B cell (primary cell): ENCODE measurements at regions not wholly inside any gene's neighbourhood (a gene's known extent, or its start where the extent isn't known, plus 50 kb on each side); places are given as distances from the start of the nearest gene placed in this dataset.

Experiments
- ATAC-seq: fragments of 200-7000 bp; cut with Tn5 transposase; one replicate; pipeline ENCODE4 v1.10.0; 2021; ENCODE audit warnings: low read depth, mild to moderate bottlenecking, moderate number of reproducible peaks, moderate library complexity
- CTCF ChIA-PET: fragments of 350-600 bp; sonication (Branson Sonifier 250); formaldehyde crosslinking; loops from one replicate; lab custom pipeline; 2021; ENCODE audit warnings: antibody characterized with exemption, inconsistent platforms; lab: Charles Lee
- POLR2A ChIA-PET: fragments of 350-600 bp; sonication (Branson Sonifier 250); formaldehyde crosslinking; loops from one replicate; lab custom pipeline; 2021; ENCODE audit warnings: antibody characterized with exemption; lab: Charles Lee
- DNase-seq: peaks from one replicate; pipeline ENCODE4 v3.0.0; 2013
- H2AFZ ChIP-seq: 2 replicates; pipeline ENCODE4 v1.6.1; 2012; ENCODE audit warnings: mild to moderate bottlenecking, low read depth, low read length; ENCODE audit not compliant: insufficient read depth, poor library complexity, severe bottlenecking
- H3K27ac ChIP-seq, 2 donors: 1 replicate in 1 of 2; 2 replicates in 1 of 2; pipeline ENCODE4 v1.5.1; 2012 to 2013; ENCODE audit warnings: low read length in 2 of 2, mild to moderate bottlenecking in 2 of 2, moderate library complexity in 1 of 2
- H3K27me3 ChIP-seq, 4 experiments: fragments of 200-600 bp in 1 of 4; sonication (generic) in 1 of 4; replicated peaks in 1 of 4; 1 replicate in 2 of 4; 2 replicates in 2 of 4; pipeline versions ENCODE4 v1.6.1 to v1.7.0; 2013 to 2016; ENCODE audit warnings: low read length in 3 of 4, mild to moderate bottlenecking in 2 of 4, mixed read lengths in 1 of 4, moderate library complexity in 1 of 4; ENCODE audit not compliant: insufficient read depth in 4 of 4, control insufficient read depth in 3 of 4; ENCODE audit errors: control extremely low read depth in 1 of 4
- H3K36me3 ChIP-seq, 2 experiments: replicated peaks in 1 of 2; 1 replicate in 1 of 2; 2 replicates in 1 of 2; pipeline versions ENCODE4 v1.6.1 to v1.7.1; 2013; ENCODE audit warnings: low read length in 1 of 2; ENCODE audit not compliant: insufficient read depth in 2 of 2, control insufficient read depth in 1 of 2; ENCODE audit errors: control extremely low read depth in 1 of 2, extremely low read depth in 1 of 2
- H3K4me1 ChIP-seq, 2 donors: fragments of 200-600 bp in 1 of 2; sonication (generic) in 1 of 2; 1 replicate in 1 of 2; 2 replicates in 1 of 2; pipeline versions ENCODE4 v1.5.1 to v1.6.1; 2013 to 2017; ENCODE audit warnings: low read length in 2 of 2; ENCODE audit not compliant: control insufficient read depth in 2 of 2, insufficient read depth in 2 of 2
- H3K4me2 ChIP-seq: replicated peaks from 2 replicates; pipeline ENCODE3; 2012; ENCODE audit warnings: mild to moderate bottlenecking, low read depth, low read length; ENCODE audit not compliant: poor library complexity, severe bottlenecking
- H3K4me3 ChIP-seq, 5 experiments: fragments of 200-600 bp in 1 of 5; sonication (generic) in 1 of 5; 1 replicate in 3 of 5; 2 replicates in 2 of 5; pipeline versions ENCODE4 v1.5.1 to v1.7.0; 2011 to 2016; ENCODE audit warnings: low read length in 4 of 5, mild to moderate bottlenecking in 4 of 5, low read depth in 2 of 5, control low read depth in 1 of 5, moderate library complexity in 1 of 5; ENCODE audit not compliant: insufficient read depth in 1 of 5; ENCODE audit errors: control extremely low read depth in 1 of 5, extremely low read depth in 1 of 5
- H3K79me2 ChIP-seq: fragments of 200-600 bp; sonication (generic); one replicate; pipeline ENCODE4 v1.6.0; 2016; ENCODE audit warnings: low read length; ENCODE audit not compliant: control insufficient read depth, insufficient read depth
- H3K9ac ChIP-seq: fragments of 200-600 bp; sonication (generic); 2 replicates; pipeline ENCODE4 v1.6.1; 2017; ENCODE audit warnings: mild to moderate bottlenecking, low read length, moderate library complexity
- H3K9me3 ChIP-seq, 3 donors: one replicate each; pipeline versions ENCODE4 v1.6.1 to v1.7.1; 2013; ENCODE audit warnings: low read length in 2 of 3; ENCODE audit not compliant: control insufficient read depth in 2 of 3, insufficient read depth in 1 of 3; ENCODE audit errors: control extremely low read depth in 1 of 3
- H4K20me1 ChIP-seq: 2 replicates; pipeline ENCODE4 v1.6.0; 2012; ENCODE audit warnings: mild to moderate bottlenecking, low read length; ENCODE audit not compliant: insufficient read depth, control insufficient read depth, poor library complexity, severe bottlenecking
- H3K27ac Mint-ChIP-seq: one replicate; pipeline ENCODE4 v1.8.0; 2021; ENCODE audit warnings: mixed read lengths
- H3K27me3 Mint-ChIP-seq: one replicate; pipeline ENCODE4 v1.8.0; 2021; ENCODE audit warnings: mixed read lengths
- H3K4me1 Mint-ChIP-seq: one replicate; pipeline ENCODE4 v1.8.0; 2021; ENCODE audit warnings: mixed read lengths
- H3K4me3 Mint-ChIP-seq: one replicate; pipeline ENCODE4 v1.8.0; 2021; ENCODE audit warnings: mixed read lengths
- H3K9me3 Mint-ChIP-seq: one replicate; pipeline ENCODE4 v1.8.0; 2022; ENCODE audit warnings: mixed read lengths; ENCODE audit not compliant: insufficient read depth
- EZH2 ChIP-seq: IDR thresholded peaks from 2 replicates; pipeline ENCODE4 v1.6.1; 2012; ENCODE audit warnings: borderline replicate concordance, low read depth, mild to moderate bottlenecking, moderate library complexity, low read length; ENCODE audit not compliant: insufficient read depth, poor library complexity, severe bottlenecking
- WGBS: methylation state at CpG from one replicate; pipeline ENCODE4 v1.1.5; 2013; ENCODE audit warnings: missing lambda C conversion rate; ENCODE audit not compliant: insufficient coverage; 5-methylcytosine and 5-hydroxymethylcytosine counted together
- intact Hi-C: fragments of 100-400 bp; cut with micrococcal nuclease; formaldehyde crosslinking; loops from one replicate; pipeline ENCODE4 v1.10.0; 2022
- TF ChIP-seq, protein P1 (sequence below): fragments of 200-600 bp; IDR thresholded peaks from one replicate; pipeline ENCODE4 v1.8.0; 2022; ENCODE audit warnings: antibody characterized with exemption, mild to moderate bottlenecking

DNA sequence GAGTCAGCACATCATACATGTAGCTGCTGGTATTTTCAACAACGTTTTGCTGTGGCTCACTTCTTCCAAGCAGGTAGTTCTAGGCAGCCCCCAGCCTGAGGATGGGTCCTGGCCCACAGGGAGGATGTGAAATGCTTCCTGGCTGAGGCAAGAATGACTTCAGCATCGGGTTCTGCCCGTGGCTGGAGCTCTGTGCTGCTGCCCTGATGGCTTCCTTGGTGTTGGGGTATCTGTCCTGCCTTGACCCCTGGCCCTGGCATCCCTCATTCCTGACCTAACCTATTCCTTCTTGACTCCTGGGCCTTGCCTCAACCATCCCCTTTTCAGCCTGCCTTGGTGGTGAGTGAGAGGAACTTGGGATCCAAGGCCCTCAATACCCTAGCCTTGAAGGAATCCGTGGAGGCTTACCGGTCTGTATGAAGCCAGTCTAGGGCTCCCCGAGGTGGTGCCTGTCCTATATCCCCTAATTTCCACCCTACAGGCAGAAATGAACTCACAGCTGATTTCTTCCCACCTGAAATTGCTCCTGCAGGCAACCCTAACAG lies 300.6 kb downstream of the TLE3 start:
- Mint-ChIP-seq H3K9me3 (no peaks in the 10 kb centered on the region), H3K27ac (no peak overlapping the region)

DNA sequence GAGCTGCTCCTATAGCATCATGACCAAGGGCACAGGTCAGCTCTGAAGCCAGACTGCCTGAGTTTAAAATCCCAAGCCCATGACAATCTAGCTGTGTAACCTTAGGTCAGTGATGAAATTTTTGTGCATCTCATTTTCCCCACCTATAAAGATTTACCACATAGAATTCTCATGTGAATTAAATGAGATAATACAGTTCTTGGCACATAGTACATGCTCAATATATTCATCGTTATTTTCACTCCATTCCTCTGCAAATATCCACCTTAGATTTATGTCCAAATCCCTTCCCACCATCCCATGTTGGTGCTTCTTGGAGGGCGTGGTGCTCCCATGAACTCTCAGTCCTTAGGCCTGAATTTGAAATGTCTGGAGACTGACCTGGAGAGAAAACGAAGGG lies 300.1 kb downstream of the TLE3 start:
- DNase-seq = no peak
- Histone ChIP-seq H3K36me3 (no peaks in the 10 kb centered on the region), H4K20me1 (no peaks in the 10 kb centered on the region), H3K27ac (no peak overlapping the region), H3K79me2 (no peaks in the 10 kb centered on the region), H3K4me2 (no peak overlapping the region), H3K9ac (no peak overlapping the region), H3K4me3 (no peak overlapping the region), H3K4me1 (no peaks in the 10 kb centered on the region), H2AFZ (no peak overlapping the region), H3K27me3 (no peaks in the 10 kb centered on the region), H3K9me3 (no peaks in the 10 kb centered on the region)
- ChIA-PET POLR2A (no interaction called here), CTCF (no interaction called here)
- Mint-ChIP-seq H3K4me3 (no peak overlapping the region), H3K27me3 (peaks cover 5% of the 10 kb centered on the region), H3K4me1 (no peaks in the 10 kb centered on the region), H3K27ac (no peak overlapping the region), H3K9me3 (no peaks in the 10 kb centered on the region)
- TF ChIP-seq EZH2 = no peak
- TF ChIP-seq, protein P1, sequence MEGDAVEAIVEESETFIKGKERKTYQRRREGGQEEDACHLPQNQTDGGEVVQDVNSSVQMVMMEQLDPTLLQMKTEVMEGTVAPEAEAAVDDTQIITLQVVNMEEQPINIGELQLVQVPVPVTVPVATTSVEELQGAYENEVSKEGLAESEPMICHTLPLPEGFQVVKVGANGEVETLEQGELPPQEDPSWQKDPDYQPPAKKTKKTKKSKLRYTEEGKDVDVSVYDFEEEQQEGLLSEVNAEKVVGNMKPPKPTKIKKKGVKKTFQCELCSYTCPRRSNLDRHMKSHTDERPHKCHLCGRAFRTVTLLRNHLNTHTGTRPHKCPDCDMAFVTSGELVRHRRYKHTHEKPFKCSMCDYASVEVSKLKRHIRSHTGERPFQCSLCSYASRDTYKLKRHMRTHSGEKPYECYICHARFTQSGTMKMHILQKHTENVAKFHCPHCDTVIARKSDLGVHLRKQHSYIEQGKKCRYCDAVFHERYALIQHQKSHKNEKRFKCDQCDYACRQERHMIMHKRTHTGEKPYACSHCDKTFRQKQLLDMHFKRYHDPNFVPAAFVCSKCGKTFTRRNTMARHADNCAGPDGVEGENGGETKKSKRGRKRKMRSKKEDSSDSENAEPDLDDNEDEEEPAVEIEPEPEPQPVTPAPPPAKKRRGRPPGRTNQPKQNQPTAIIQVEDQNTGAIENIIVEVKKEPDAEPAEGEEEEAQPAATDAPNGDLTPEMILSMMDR = no peak
- 80% methylated on average over 1 of the region's 3 CpGs for WGBS
- no peak for ATAC-seq
- intact Hi-C loops = no loop called here

More for the DNA sequence above, 300.6 kb downstream of the TLE3 start:
- no peak overlapping the region for H3K4me3 ChIP-seq
- no peak overlapping the region for H3K27ac ChIP-seq
- no peak overlapping the region for H2AFZ ChIP-seq
- POLR2A ChIA-PET = interaction anchor here (0.6 kb wide), 1 partner anchor 11 kb away, joined by 6 read pairs; no protein-coding TSS in a partner anchor
- Mint-ChIP-seq H3K4me1 (no peaks in the 10 kb centered on the region), H3K27me3 (peaks cover 5% of the 10 kb centered on the region), H3K4me3 (no peak overlapping the region)
- H3K4me2 ChIP-seq = no peak overlapping the region
- intact Hi-C loops = no loop called here
- H3K27me3 ChIP-seq = no peaks in the 10 kb centered on the region
- TF ChIP-seq EZH2 = no peak
- TF ChIP-seq, protein P1 = no peak
- 65% methylated on average over 3 of the region's 6 CpGs for WGBS
- H3K9ac ChIP-seq = no peak overlapping the region
- H3K9me3 ChIP-seq = no peaks in the 10 kb centered on the region
- no peaks in the 10 kb centered on the region for H3K36me3 ChIP-seq
- H3K4me1 ChIP-seq = no peaks in the 10 kb centered on the region
- DNase-seq (no peak), ATAC-seq (no peak)
- H3K79me2 ChIP-seq = no peaks in the 10 kb centered on the region
- no peaks in the 10 kb centered on the region for H4K20me1 ChIP-seq
- CTCF ChIA-PET = no interaction called here
